NCI-H2029 (cell line): ENCODE measurements at regions not wholly inside any gene's neighbourhood (a gene's known extent, or its start where the extent isn't known, plus 50 kb on each side); places are given as distances from the start of the nearest gene placed in this dataset.

ENCODE experiments used
- DNase-seq: peaks from one replicate; lab custom pipeline; 2025; lab: John Stamatoyannopoulos, UW

DNA sequence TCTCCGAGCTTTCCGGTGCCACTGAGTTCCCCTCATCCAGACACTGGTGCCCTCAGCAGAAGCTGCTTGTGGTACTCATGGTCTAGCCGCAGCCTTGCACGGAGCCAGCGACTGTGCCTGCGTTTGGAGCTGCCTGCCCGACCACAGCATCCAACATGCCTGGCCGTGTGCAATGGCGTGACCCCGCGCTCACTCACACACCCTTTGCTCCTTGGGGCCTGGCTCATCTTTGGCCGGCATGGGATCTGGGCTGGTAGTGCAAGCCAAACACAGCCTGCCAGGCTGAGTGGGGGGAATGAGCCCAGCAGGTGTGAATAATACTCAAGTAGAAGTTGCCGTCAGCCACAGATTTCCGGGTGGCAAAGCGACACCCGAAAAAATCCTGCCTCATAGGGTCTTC is 1178.7 kb upstream of the GBE1 start:
- no peak for DNase-seq

DNA sequence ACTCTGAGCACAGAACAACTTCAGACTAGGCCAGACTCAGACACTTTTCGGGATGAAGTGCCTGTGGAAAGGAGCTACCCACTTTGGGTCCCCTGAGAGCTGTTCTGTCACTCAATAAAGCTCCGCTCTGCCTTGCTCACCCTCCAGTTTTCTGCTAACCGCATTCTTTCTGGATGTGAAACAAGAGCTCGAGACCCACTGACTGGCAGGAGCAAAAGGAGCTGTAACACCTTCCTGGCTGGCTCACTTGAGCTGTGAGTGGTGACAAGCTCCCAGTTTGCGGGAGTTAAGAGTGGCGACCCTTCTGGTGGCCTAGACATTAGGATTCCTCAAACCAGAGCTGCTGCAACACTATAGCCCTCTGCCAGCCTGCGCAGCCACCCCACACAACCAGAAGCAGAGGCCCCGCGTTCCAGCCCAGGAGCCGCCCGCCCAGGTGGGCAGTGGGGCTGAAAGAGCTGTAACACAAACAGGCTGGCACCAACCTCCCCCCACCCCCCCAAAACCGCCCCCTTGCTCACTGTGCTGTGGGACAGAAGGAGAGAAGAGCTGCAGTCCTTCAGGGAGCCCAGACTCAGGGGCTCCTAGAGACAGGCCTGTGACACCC is 1178.1 kb upstream of the GBE1 start:
- DNase-seq: no peak

DNA sequence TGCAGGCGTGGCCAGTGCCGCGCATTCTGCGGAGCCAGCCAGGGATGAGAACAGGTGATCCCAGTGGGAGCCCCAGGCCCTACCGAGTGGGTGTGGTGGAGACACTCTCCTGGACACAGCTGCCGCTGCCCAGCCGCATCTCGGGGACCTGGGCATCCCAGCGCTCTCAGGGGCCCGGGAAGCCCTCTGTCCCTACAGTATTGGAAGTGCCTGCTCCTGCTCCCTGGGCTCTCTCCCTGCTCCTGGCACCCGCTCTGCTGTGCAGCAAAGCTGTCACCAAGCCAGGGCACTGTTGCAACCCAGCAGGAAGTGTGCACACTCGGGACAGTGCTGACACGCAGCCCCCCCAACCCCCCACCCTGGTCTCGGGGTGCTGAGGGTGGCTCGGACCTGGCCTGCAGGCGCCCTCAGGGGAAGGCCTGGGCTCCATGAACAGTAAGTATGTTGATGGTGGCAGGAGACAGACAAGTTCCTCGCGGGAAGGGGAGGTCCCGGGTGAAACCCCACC is 1177.4 kb upstream of the GBE1 start:
- no peak for DNase-seq

DNA sequence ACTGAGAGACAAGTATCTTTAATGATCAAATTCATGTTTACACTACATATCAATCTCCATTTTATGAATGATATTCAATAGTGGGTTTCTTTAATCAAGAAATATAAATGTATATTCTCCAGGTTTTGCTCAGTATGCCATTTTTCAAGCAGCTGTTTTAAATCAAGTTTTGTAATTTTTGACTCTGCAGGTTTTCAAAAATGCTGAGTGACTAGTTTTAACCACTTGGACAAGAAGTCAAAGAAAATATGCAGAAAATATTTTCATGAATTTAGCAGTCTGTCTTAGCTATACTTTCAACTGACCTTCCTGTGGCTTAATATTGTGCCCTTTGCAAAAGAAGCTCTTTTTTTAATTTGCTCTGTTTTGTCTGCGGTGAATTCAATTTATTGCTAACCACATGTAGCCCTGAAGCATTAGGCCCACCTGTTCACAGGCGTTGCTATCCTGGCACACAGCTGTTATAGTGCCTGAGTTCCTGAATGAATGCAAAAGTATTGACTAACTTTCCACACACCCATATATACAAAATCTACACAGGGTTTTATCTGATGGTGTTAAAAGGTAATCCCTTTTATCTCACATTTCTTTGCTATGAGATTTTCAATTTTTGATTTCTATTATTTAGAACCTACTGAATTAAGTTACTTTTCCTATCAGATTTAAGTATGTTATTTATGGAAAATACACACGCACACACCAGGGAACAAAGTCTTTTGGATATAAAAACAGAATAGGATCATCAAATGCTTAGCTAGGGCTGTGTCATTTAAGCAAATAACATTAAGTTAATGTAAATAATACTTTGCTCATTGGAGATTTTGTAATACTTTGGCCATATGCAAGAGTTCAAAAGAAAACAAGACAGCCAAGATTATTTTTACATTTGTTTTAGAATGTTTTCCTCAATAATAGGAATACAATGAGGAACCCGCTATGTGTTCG is 1166.1 kb upstream of the GBE1 start:
- no peak for DNase-seq

DNA sequence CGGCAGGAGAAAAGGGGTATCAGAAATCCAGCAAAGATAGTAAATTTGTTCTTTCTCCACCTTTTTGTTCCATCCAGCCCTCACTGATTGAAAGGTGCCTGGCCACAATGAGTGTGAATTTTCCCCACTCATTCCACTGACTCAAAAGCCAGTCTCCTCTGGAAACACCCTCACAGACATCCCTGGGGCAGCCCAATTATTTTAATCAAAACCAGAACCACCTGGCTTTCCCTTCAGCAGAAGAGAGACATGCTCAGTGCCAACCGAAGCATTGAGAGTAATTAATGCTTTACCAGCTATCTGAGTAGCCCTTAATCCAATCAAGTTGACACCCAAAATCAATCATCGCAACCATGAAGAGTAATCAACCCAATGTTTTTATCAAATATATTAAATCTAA is 1129.6 kb upstream of the GBE1 start:
- DNase-seq: no peak

DNA sequence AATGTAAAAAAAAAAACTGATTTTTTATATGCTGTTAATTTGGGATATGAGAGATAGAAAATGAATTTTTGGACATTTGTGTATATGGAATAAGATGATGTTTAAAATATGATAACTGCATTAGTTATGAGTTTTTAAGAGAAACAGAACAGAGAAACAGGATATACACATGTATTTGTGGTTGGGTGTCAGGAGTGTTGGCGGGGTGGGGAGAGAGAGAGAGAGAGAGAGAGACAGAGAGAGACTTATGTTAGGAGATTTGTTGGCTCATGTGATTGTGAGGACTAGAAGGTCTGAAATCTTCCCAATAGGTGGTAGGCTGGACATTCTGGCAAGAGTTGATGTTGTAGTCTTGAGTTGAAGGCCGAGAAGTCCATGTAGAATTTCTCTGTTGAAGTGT is 1121.6 kb upstream of the GBE1 start:
- no peak for DNase-seq

DNA sequence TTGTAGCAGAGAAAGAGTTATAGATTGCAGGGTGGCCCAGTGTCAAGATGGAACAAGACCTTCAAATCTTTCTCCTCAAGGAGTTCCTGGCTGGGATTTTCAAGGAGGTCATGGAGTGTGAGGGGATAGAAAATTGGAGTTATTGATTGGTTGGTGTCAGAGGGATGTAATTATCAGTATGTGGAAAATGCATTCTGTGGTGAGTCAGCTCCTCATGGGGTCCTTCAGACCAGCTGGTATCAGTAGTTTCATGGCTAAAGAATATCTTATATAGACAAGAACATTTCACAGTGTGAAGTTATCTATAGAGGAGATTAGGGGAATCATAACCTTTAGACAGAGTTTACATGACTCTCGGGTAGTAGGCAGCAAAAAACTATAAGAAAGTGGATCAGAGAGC is 1114.0 kb upstream of the GBE1 start:
- DNase-seq: no peak

DNA sequence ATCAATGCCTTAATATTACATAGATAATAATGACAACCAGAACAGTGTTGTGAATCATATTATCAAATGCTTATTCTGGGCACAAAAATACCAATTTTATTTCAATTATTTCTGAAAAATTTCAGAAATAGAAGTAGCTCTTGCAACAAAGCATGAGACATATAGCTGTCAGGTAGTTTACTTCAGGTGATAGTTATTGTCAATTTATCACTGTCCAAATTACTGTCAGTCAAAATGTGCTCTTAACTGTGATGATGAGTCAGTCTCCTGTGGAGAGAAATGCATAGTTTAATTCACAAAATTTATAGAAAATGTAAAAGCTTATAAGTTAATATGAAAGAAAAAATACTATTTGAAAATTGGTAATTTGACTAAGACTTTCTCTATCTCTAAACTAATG is 1078.4 kb upstream of the GBE1 start:
- DNase-seq: no peak

DNA sequence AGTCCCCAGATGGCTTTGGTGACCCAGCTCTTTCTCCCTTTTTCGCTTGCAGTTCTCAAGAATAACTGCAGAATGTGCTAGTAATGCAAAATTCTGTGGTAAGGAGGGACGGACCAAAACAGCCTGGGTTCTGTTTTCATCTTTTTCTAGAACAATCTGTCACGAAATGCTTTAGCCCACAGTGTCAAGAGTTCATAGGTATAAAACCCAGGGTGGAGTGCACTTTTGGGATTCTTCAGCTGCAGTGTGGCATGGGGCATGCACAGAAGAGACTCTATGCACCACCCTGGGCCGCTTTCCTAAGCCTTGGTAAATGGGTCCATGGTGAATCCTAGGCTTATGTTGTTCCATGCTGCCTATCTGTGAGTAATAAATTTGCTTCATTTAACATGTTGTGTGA is 1072.7 kb upstream of the GBE1 start:
- DNase-seq: no peak

DNA sequence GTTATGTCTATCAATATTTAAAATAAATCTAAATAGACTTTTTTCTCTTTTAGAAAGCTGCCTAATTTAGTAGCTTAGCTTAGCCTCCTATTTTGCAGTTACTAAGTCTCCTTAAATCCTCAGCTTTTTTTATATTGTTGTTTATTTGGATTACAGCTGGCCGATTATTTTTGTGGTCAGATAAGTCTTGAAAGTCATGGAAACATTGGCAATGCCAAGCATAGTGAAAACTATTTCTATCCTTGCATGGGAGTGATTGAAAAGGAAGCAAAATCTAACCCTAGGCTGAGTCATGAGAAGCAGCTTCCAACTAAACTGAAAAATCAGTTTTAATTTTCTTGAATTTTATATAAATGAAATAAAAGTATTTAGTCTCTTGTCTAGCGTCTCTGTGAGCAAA is 1063.0 kb upstream of the GBE1 start:
- DNase-seq: no peak

DNA sequence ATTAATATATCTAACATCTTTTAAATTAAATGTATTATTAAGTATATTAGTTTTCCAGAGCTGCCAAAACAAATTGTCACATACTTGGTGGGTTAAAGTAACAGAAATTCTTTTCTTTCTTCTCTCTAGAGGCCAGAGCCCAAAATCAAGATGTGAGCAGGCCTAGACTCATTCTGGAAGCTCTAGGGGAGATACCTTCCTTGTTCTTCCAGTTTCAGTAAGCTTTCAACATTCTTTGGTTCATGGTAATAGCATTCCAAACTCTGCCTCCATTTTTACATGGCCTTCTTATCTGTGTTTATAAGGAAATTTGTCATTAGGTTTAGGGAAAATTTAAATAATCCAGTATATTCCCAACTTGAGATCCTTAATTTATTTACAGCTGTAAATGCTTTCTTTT is 1054.6 kb upstream of the GBE1 start:
- no peak for DNase-seq

DNA sequence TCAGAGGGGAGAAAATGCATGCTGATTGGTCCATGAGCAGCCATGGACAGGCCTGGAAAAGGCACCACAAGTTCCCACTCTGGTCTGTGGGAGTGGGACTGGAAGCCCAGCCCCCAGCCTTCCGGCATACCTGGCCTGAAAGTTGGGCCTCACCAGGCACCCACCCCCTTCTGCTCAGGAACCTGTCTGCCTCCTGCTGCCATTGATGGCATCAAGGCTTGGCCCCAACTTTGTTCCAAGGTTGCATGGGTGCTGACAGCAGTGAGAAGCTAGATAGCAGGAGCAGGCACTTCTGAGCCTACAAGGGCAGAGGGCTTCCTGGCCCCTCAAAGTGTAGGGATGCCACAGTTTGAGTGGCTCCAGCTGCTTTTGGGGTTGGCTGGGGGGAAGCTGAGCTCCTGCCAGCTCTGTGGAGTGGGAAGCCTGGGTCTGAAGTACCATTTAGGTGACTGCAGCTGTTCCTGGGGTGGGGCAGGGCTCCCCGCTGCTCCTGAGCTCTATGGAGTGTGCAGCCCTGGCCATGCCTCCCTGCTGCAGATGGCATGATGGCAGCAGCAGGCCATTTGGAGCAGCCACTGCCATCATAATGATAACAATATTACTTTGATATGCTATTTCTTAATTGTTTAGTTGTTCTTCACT is 1054.1 kb upstream of the GBE1 start:
- DNase-seq: no peak

DNA sequence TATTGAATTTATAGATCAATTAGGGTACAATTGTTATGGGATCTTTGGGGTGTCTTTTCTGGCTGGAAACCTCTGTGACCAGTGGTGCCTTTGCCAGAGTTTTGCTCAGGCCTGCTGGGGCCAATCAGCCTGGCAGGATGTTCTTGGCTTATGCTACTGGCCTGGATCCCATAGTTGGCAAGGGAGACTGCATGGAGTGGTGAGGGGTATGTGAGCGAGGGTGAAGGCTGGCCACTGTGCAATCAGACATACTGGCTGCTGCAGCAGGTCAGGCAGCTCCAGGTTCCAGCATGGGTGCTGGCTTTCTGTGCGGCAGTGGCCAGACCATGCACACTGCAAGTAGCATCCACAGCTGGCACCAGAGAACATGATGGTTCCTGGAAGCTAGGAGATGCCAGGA is 1053.2 kb upstream of the GBE1 start:
- no peak for DNase-seq

DNA sequence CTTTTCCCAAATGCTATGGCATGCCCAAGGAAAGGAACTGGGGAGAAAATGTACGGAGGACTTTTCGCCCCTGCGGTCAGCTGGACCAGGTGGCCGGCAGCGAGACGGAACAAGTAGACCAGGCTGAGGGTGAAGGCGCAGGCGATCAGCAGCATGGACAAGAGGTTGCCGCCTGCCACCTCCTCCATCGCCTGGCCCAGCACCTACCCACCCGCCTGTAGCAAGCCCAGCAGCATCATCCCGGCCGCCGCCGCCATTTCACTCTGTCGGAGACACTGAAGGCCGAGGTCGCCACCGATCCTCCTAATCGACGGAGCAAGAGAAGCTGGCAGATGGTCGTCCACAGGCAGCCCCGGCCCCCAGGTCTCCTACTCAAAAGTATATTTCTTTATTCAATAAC is 1046.3 kb upstream of the GBE1 start:
- no peak for DNase-seq

DNA sequence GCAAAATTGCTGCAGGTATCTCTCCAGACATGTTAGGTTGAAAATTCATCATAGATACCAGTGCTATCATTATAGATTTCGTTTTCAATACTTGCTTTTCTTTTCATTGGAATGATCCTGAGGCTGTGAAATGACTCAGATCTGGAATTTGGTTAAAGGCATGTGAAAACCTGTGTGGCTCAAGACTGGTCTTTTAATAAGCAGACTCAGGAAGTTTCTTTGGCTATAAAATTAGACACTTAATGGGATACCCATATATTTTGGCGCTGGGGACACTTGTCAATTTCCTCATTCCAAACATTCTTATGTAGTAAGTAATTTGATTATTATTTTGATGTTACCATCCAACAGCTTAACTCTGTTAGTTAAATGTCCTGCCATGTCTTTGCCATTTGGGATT is 1041.1 kb upstream of the GBE1 start:
- DNase-seq: no peak

DNA sequence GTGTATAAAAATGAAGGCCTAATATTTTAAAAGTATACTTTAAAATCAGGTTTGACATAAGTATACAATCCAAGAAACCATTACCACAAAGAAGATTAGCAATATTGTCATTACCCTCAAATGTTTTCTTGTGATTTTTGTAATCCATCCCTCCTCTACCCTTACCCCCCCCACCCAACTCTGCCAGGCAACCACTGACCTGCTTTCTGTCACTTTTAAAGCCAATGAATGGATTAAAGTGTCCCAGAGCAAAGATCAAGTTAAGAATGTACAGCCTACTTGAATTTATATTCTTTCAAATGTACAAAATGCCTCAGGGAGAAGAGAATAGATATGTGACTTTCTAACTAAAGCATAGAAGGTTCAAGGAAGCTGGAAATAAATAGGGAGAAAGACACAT is 1038.8 kb upstream of the GBE1 start:
- DNase-seq: no peak

DNA sequence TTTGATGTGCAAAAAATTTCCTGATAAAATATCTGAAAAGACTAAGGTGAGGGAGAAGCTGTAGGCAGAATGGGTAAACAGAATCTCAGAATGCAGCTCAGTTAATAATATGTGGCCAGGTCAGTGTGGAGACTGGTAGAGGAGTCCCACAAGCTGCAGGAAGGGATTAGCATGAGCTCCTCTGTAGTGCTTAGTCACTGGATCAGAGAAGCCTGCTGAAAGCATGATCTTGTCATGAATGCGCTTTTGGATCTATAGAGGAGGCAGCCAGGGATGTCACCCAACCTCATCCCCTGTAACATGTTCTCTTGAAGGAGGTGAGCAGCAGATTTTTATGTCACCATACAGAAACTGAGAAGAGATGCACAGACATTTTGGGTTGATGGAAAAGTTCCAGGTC is 1035.3 kb upstream of the GBE1 start:
- no peak for DNase-seq

DNA sequence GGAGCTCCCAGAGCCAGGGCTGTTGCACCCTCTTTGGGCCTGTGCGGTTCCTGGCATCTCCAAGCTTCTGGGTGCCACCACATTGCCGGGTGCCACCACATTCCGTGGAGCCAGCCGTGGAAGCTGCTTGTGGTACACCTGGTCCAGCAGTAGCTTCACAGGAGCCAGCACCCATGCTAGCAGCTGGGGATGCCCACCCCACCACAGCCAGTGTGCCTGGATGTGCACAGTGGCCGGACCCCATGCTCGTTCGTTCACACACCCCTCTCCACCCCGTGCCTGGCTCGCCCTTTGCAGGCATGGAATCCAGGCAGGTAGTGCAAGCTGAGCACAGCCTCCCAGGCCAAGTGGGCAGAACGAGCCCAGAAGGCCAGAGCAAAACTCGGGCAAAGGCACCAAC is 1029.8 kb upstream of the GBE1 start:
- no peak for DNase-seq

DNA sequence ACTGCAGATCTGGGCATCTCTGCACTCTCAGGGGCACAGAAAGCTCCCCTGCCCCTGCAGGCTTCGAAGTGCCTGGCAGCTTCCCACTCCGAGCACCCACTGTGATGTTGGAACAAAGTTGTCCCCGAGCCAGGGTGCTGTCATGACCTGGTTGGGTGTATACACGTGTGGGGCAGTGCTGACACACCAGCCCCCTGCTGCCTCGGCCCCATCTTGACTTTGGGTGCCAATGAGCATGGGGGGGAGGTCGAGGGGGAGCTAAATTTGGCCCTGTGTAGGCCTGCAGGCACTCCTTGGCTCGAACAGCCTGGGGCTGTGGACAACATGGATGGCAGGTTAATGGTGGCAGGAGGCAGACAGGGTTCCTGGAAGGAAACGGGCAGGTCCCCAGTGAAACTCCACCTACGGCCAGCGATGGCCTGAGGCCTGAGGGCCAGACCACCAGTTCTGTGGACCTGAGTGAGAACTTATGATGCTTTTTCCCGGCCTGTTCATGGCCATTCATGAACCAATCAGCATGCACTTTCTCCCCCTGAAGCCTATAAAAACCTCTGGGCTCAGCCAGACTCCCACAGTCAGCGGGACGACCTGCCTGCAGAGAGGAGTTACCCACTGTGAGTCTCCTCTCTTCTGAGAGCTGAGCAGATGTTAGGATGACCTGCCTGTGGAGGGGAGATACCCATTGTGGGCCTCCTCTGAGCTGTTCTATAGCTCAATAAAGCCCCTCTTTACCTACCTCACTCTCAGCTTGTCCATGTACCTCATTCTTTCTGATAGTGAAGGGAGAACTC is 1029.1 kb upstream of the GBE1 start:
- DNase-seq: no peak

DNA sequence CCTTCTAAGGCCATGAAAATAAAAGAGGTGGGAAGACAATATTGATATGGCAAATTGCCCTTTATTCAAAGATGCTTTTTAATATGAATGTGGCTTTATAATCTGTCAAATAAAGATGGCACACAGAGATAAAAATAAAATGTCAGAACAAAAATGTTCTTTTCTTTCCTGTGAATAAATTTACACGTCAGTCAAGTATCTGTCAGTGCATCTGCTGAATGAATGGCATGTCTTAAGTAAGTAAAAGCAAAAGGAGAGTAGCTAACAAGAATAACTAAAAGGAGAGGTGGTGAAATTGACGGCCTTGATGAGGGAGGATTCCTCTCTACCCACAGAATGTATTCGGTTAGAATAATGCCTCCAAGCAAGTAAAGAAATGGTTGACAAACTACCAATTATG is 1021.7 kb upstream of the GBE1 start:
- DNase-seq: no peak

DNA sequence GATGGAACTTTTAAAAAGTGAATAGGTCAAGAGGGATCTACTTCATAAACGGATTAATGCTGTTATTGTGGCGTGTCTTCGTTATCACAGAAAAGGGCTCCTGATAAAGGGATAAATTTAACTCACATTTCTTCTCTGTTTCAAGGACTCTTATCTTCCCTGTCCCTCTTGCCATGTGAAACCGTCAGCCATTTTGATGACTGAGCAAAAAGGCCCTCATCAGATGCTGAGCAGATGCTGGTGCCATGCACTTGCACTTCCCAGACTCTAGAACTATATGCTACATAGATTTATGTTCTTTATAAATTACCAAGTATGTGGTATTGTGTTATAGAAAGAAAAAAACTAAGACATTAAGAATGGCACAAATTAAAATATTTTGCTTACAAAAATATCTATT is 1011.8 kb upstream of the GBE1 start:
- DNase-seq: no peak

DNA sequence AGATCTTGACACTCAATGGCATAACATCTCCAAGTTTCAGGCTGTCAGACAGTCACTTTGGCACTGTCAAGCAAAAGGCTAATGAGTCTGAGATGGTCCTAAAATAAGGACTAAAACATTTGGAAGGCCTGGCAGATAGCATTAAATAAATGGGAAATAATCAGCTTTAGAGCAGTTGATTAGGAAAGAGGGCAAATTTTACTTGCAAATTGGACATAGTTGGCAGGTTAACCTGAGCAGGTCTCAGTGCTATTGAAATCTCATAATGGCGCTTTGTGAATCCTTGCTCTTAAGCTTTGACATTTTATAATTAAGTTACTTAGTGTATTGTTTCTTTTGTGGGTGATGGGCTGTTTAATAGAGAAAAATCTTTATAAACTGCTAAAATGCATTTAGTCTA is 1003.1 kb upstream of the GBE1 start:
- no peak for DNase-seq
